AG04449 (cell line): ENCODE measurements at regions not wholly inside any gene's neighbourhood (a gene's known extent, or its start where the extent isn't known, plus 50 kb on each side); places are given as distances from the start of the nearest gene placed in this dataset.
"Not testable (repeated sequence)": the region's sequence is repeated elsewhere in the genome, so short reads cannot be mapped to it uniquely, and the experiment has no call there.

Experiments
- CTCF ChIA-PET: fragments of 350-600 bp; formaldehyde crosslinking; extraction: SDS; loops from one replicate; lab custom pipeline; 2021; ENCODE audit warnings: antibody characterized with exemption; lab: Yijun Ruan, JAX
- POLR2A ChIA-PET: fragments of 400-600, 350-600 bp; formaldehyde crosslinking; extraction: SDS; loops from one replicate; lab custom pipeline; 2020; ENCODE audit warnings: antibody characterized with exemption, inconsistent platforms; lab: Yijun Ruan, JAX
- DNase-seq: peaks from one replicate; pipeline ENCODE4 v3.0.0-alpha.2; 2010; ENCODE audit warnings: low read depth, low spot score
- H3K4me3 ChIP-seq: 2 replicates; pipeline ENCODE4 v1.5.1; 2011; ENCODE audit warnings: low read depth, mild to moderate bottlenecking, control low read depth, low read length
- CTCF ChIP-seq: IDR thresholded peaks from one replicate; pipeline ENCODE4 v1.5.1; 2011; ENCODE audit warnings: mild to moderate bottlenecking, moderate library complexity, low read length, control low read depth, inconsistent platforms; ENCODE audit not compliant: insufficient read depth; ENCODE audit errors: missing control alignments

GRCh38 chr2:83823229-83823628 is 635.9 kb downstream of the SUCLG1 start:
- TF ChIP-seq CTCF = no peak
- POLR2A ChIA-PET = no interaction called here
- no peak for DNase-seq

GRCh38 chr2:83817511-83817910 is 641.6 kb downstream of the SUCLG1 start:
- no peak for DNase-seq
- CTCF ChIA-PET = no interaction called here
- POLR2A ChIA-PET = no interaction called here
- peak; percentile 31 for TF ChIP-seq CTCF
- no peak overlapping the region for H3K4me3 ChIP-seq

More at GRCh38 chr2:83823229-83823628, 635.9 kb downstream of the SUCLG1 start:
- H3K4me3 ChIP-seq = no peak overlapping the region
- CTCF ChIA-PET = no interaction called here

GRCh38 chr2:83808878-83809277 is 650.2 kb downstream of the SUCLG1 start:
- DNase-seq = no peak
- POLR2A ChIA-PET = no interaction called here

GRCh38 chr2:83802604-83803003 is 656.5 kb downstream of the SUCLG1 start:
- ChIA-PET CTCF (no interaction called here), POLR2A (no interaction called here)
- H3K4me3 ChIP-seq = no peak overlapping the region
- no peak for DNase-seq
- no peak for TF ChIP-seq CTCF

More at GRCh38 chr2:83808878-83809277, 650.2 kb downstream of the SUCLG1 start:
- no peak overlapping the region for H3K4me3 ChIP-seq
- CTCF ChIA-PET = interaction anchor here (0.9 kb wide), 1 partner anchor 8 kb away, joined by 3 read pairs; no protein-coding TSS in a partner anchor
- no peak for TF ChIP-seq CTCF

GRCh38 chr2:83795777-83796176 is 663.3 kb downstream of the SUCLG1 start:
- ChIA-PET POLR2A (no interaction called here), CTCF (no interaction called here)
- DNase-seq = no peak
- H3K4me3 ChIP-seq = no peak overlapping the region
- TF ChIP-seq CTCF = no peak

- POLR2A ChIA-PET, H3K4me3 ChIP-seq, CTCF ChIA-PET, DNase-seq: not testable (repeated sequence)
Observed at GRCh38 chr2:83790467-83790866, 668.6 kb downstream of the SUCLG1 start.

- CTCF ChIA-PET, DNase-seq, H3K4me3 ChIP-seq, POLR2A ChIA-PET: not testable (repeated sequence)
Observed at GRCh38 chr2:83789674-83790073, 669.4 kb downstream of the SUCLG1 start.

- DNase-seq, H3K4me3 ChIP-seq, POLR2A ChIA-PET, CTCF ChIA-PET: not testable (repeated sequence)
Observed at GRCh38 chr2:83788938-83789566, 670.0 kb downstream of the SUCLG1 start.
